Astrocyte (in vitro differentiated cells and primary cell): ENCODE measurements at regions not wholly inside any gene's neighbourhood (a gene's known extent, or its start where the extent isn't known, plus 50 kb on each side); places are given as distances from the start of the nearest gene placed in this dataset.

Source experiments
- DNase-seq: peaks from one replicate; pipeline ENCODE4 v3.0.0-alpha.2; 2010; ENCODE audit warnings: low read depth
- FAIRE-seq: peaks from 2 replicates; lab custom pipeline; 2011; peaks lifted over from hg19 to GRCh38; lab: Jason Lieb, UNC
- H2AFZ ChIP-seq: 2 replicates; pipeline ENCODE4 v1.6.0; 2012; ENCODE audit warnings: low read depth, low read length, inconsistent platforms
- H3K27ac ChIP-seq: 2 replicates; pipeline ENCODE4 v1.5.1; 2011; ENCODE audit warnings: low read depth, low read length, inconsistent platforms
- H3K27me3 ChIP-seq: 2 replicates; pipeline ENCODE4 v1.6.0; 2011; ENCODE audit warnings: low read length, inconsistent platforms; ENCODE audit not compliant: insufficient read depth
- H3K36me3 ChIP-seq: 2 replicates; pipeline ENCODE4 v1.5.1; 2011; ENCODE audit warnings: low read length, inconsistent platforms; ENCODE audit not compliant: insufficient read depth
- H3K4me1 ChIP-seq: 2 replicates; pipeline ENCODE4 v1.5.1; 2011; ENCODE audit warnings: low read length, inconsistent platforms; ENCODE audit not compliant: insufficient read depth
- H3K4me2 ChIP-seq: 2 replicates; pipeline ENCODE4 v1.6.0; 2012; ENCODE audit warnings: low read length, inconsistent platforms
- H3K4me3 ChIP-seq: 2 replicates; pipeline ENCODE4 v1.5.1; 2011; ENCODE audit warnings: low read depth, mild to moderate bottlenecking, low read length, inconsistent platforms; ENCODE audit not compliant: insufficient read depth
- H3K79me2 ChIP-seq: 2 replicates; pipeline ENCODE4 v1.6.0; 2012; ENCODE audit warnings: mild to moderate bottlenecking, low read length, inconsistent platforms; ENCODE audit not compliant: insufficient read depth
- H3K9ac ChIP-seq: 2 replicates; pipeline ENCODE4 v1.6.0; 2012; ENCODE audit warnings: mild to moderate bottlenecking, low read length, inconsistent platforms
- H3K9me3 ChIP-seq: 2 replicates; pipeline ENCODE4 v1.5.1; 2012; ENCODE audit warnings: low read depth, mild to moderate bottlenecking, low read length, inconsistent platforms; ENCODE audit not compliant: insufficient read depth
- H4K20me1 ChIP-seq: 2 replicates; pipeline ENCODE4 v1.6.0; 2012; ENCODE audit warnings: low read length, inconsistent platforms; ENCODE audit not compliant: insufficient read depth
- H3K27ac Mint-ChIP-seq: one replicate; pipeline ENCODE4 v1.8.0; 2021; ENCODE audit warnings: mild to moderate bottlenecking, mixed read lengths; ENCODE audit not compliant: unreplicated experiment
- H3K27me3 Mint-ChIP-seq: one replicate; pipeline ENCODE4 v1.8.0; 2021; ENCODE audit warnings: low read depth, mixed read lengths; ENCODE audit not compliant: unreplicated experiment
- H3K36me3 Mint-ChIP-seq: one replicate; pipeline ENCODE4 v1.8.0; 2021; ENCODE audit warnings: low read depth, mixed read lengths; ENCODE audit not compliant: unreplicated experiment
- H3K4me1 Mint-ChIP-seq: one replicate; pipeline ENCODE4 v1.8.0; 2021; ENCODE audit warnings: low read depth, mixed read lengths; ENCODE audit not compliant: unreplicated experiment
- H3K4me3 Mint-ChIP-seq: one replicate; pipeline ENCODE4 v1.8.0; 2021; ENCODE audit warnings: mild to moderate bottlenecking, moderate library complexity, mixed read lengths; ENCODE audit not compliant: unreplicated experiment
- H3K9me3 Mint-ChIP-seq: one replicate; pipeline ENCODE4 v1.8.0; 2021; ENCODE audit warnings: mild to moderate bottlenecking, mixed read lengths; ENCODE audit not compliant: unreplicated experiment
- EZH2 ChIP-seq: IDR thresholded peaks from 2 replicates; pipeline ENCODE4 v1.6.1; 2012; ENCODE audit warnings: mild to moderate bottlenecking, low read length, inconsistent platforms; ENCODE audit not compliant: insufficient read depth
- TF ChIP-seq, protein P1 (sequence below): IDR thresholded peaks from 2 replicates; pipeline ENCODE4 v1.5.1; 2011; ENCODE audit warnings: low read depth, mild to moderate bottlenecking, inconsistent platforms, low read length, moderate library complexity; ENCODE audit not compliant: insufficient read depth

DNA sequence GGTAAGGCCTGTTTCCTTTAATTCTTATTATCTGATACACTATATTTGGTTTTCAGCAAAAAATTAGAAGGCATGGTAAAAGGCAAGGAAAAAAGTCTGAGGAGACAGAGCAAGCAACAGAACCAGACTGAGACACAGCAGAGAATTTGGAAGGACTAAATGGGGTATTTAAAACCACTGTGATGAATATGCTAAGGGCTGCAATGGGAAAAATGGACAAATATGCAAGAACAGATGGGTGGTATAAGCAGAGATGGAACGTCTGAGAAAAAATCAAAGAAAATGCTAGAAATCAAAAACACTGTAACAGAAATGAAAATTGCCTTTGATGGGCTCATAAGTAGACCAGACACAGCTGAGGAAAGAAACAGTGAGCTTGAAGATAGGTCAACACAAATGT, 50.8 kb upstream of the NSMCE3 start:
- H3K9me3 ChIP-seq: no peaks in the 10 kb centered on the region
- Mint-ChIP-seq H3K27me3 (no peaks in the 10 kb centered on the region), H3K4me1 (peaks cover 13% of the 10 kb centered on the region), H3K4me3 (no peak overlapping the region), H3K9me3 (no peaks in the 10 kb centered on the region), H3K27ac (no peak overlapping the region), H3K36me3 (no peaks in the 10 kb centered on the region)
- TF ChIP-seq, protein P1, sequence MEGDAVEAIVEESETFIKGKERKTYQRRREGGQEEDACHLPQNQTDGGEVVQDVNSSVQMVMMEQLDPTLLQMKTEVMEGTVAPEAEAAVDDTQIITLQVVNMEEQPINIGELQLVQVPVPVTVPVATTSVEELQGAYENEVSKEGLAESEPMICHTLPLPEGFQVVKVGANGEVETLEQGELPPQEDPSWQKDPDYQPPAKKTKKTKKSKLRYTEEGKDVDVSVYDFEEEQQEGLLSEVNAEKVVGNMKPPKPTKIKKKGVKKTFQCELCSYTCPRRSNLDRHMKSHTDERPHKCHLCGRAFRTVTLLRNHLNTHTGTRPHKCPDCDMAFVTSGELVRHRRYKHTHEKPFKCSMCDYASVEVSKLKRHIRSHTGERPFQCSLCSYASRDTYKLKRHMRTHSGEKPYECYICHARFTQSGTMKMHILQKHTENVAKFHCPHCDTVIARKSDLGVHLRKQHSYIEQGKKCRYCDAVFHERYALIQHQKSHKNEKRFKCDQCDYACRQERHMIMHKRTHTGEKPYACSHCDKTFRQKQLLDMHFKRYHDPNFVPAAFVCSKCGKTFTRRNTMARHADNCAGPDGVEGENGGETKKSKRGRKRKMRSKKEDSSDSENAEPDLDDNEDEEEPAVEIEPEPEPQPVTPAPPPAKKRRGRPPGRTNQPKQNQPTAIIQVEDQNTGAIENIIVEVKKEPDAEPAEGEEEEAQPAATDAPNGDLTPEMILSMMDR: no peak
- TF ChIP-seq EZH2: no peak
- no peak overlapping the region for H3K4me2 ChIP-seq
- no peaks in the 10 kb centered on the region for H3K79me2 ChIP-seq
- DNase-seq (no peak), FAIRE-seq (no peak)
- no peak overlapping the region for H3K4me3 ChIP-seq
- no peaks in the 10 kb centered on the region for H4K20me1 ChIP-seq
- no peaks in the 10 kb centered on the region for H3K27me3 ChIP-seq
- no peak overlapping the region for H3K9ac ChIP-seq
- no peaks in the 10 kb centered on the region for H3K4me1 ChIP-seq
- H2AFZ ChIP-seq: no peak overlapping the region
- H3K27ac ChIP-seq: no peak overlapping the region
- H3K36me3 ChIP-seq: no peaks in the 10 kb centered on the region

DNA sequence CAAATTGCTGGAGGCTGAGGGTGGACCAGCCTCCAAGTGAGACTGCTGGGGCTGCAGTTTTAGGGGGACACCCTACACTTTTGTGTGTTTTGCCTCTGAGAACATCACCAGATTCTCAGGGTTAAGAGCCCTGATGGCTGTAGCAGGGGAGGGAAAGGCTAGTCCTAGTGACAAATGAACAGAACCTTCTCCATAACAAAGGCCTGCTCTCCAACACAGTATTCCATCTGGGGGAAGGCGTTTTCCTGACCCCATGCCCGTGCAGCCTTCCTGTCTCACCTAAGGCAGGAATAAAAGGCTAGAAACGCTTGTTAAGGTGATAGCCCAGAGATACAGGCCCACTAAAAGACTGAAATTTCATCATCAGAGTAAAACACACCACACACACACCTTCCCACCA, 50.2 kb upstream of the NSMCE3 start:
- Histone ChIP-seq H3K27ac (no peak overlapping the region), H3K4me3 (no peak overlapping the region), H3K4me2 (no peak overlapping the region), H3K9ac (no peak overlapping the region), H3K9me3 (no peaks in the 10 kb centered on the region), H3K36me3 (no peaks in the 10 kb centered on the region), H4K20me1 (no peaks in the 10 kb centered on the region), H3K27me3 (no peaks in the 10 kb centered on the region), H3K79me2 (no peaks in the 10 kb centered on the region), H2AFZ (no peak overlapping the region), H3K4me1 (no peaks in the 10 kb centered on the region)
- no peak for DNase-seq
- no peak for TF ChIP-seq EZH2
- TF ChIP-seq, protein P1: no peak
- Mint-ChIP-seq H3K27ac (no peak overlapping the region), H3K4me1 (peaks cover 13% of the 10 kb centered on the region), H3K36me3 (no peaks in the 10 kb centered on the region), H3K9me3 (no peaks in the 10 kb centered on the region), H3K27me3 (no peaks in the 10 kb centered on the region), H3K4me3 (no peak overlapping the region)
- no peak for FAIRE-seq
